ENCODE measurements at regions not wholly inside any gene's neighbourhood (a gene's known extent, or its start where the extent isn't known, plus 50 kb on each side); places are given as distances from the start of the nearest gene placed in this dataset.

GRCh38 chr5:158537366-158537765 lies 562.4 kb downstream of the EBF1 start:
- Mint-ChIP-seq H3K4me1 (peaks cover 31% of the 10 kb centered on the region), H3K9me3 (no peaks in the 10 kb centered on the region), H3K27me3 (ENCODE audit: low read depth) (no peaks in the 10 kb centered on the region), H3K36me3 (no peaks in the 10 kb centered on the region), H3K27ac (no peak overlapping the region), H3K4me3 (no peak overlapping the region)
- ChIA-PET POLR2A (no interaction called here), CTCF (interaction anchor here (0.7 kb wide), 1 partner anchor 32 kb away, joined by 3 read pairs; no protein-coding TSS in a partner anchor)
- DNase-seq (ENCODE audit: low spot score), result peak; percentile 11
- TF ChIP-seq OVOL2 (CRISPR knock-in tag; IDR thresholded peaks at IDR 0.05; ENCODE audit: borderline replicate concordance) (no peak), ZNF423 (CRISPR knock-in tag; IDR thresholded peaks at IDR 0.05) (peak; percentile 20; the same call in 1 of the 2 replicates)
- peak; percentile 54 for ATAC-seq

- peak; percentile 15 for DNase-seq (ENCODE audit: low spot score)
- no peaks in the 10 kb centered on the region for H3K9me3 Mint-ChIP-seq
- ATAC-seq, result peak; percentile 55
- H3K27ac Mint-ChIP-seq, result no peak overlapping the region
- no peak overlapping the region for H3K4me3 Mint-ChIP-seq
- POLR2A ChIA-PET, result no interaction called here
- H3K27me3 Mint-ChIP-seq (ENCODE audit: low read depth), result no peaks in the 10 kb centered on the region
- TF ChIP-seq ATF6 (CRISPR knock-in tag; IDR thresholded peaks at IDR 0.05) (no peak), MXD4 (CRISPR knock-in tag; IDR thresholded peaks at IDR 0.05; ENCODE audit: borderline replicate concordance) (no peak), ZNF121 (CRISPR knock-in tag; IDR thresholded peaks at IDR 0.05) (no peak), JAZF1 (CRISPR knock-in tag; IDR thresholded peaks at IDR 0.05) (no peak), SMAD4 (CRISPR knock-in tag; IDR thresholded peaks at IDR 0.05) (no peak), HMGA2 (CRISPR knock-in tag; IDR thresholded peaks at IDR 0.05) (no peak), NFATC4 (CRISPR knock-in tag; IDR thresholded peaks at IDR 0.05) (no peak), IRF1 (CRISPR knock-in tag; IDR thresholded peaks at IDR 0.05) (no peak), ESRRA (CRISPR knock-in tag; IDR thresholded peaks at IDR 0.05; ENCODE audit: borderline replicate concordance) (no peak), KAT7 (CRISPR knock-in tag; IDR thresholded peaks at IDR 0.05; ENCODE audit: borderline replicate concordance) (no peak), GABPB1 (CRISPR knock-in tag; IDR thresholded peaks at IDR 0.05) (no peak), ZNF138 (CRISPR knock-in tag; conservative IDR thresholded peaks at IDR 0.05) (no peak; the same call in 1 of the 2 replicates), ZNF416 (CRISPR knock-in tag; IDR thresholded peaks at IDR 0.05) (no peak), NR3C1 (CRISPR knock-in tag; conservative IDR thresholded peaks at IDR 0.05; ENCODE audit: low read depth) (no peak), TEAD1 (CRISPR knock-in tag; IDR thresholded peaks at IDR 0.05) (no peak), GTF2I (CRISPR knock-in tag; conservative IDR thresholded peaks at IDR 0.05) (no peak)
- TF ChIP-seq, protein P1, sequence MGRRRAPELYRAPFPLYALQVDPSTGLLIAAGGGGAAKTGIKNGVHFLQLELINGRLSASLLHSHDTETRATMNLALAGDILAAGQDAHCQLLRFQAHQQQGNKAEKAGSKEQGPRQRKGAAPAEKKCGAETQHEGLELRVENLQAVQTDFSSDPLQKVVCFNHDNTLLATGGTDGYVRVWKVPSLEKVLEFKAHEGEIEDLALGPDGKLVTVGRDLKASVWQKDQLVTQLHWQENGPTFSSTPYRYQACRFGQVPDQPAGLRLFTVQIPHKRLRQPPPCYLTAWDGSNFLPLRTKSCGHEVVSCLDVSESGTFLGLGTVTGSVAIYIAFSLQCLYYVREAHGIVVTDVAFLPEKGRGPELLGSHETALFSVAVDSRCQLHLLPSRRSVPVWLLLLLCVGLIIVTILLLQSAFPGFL (CRISPR knock-in tag; IDR thresholded peaks at IDR 0.05; ENCODE audit: borderline replicate concordance), result no peak
- TF ChIP-seq, protein P2, sequence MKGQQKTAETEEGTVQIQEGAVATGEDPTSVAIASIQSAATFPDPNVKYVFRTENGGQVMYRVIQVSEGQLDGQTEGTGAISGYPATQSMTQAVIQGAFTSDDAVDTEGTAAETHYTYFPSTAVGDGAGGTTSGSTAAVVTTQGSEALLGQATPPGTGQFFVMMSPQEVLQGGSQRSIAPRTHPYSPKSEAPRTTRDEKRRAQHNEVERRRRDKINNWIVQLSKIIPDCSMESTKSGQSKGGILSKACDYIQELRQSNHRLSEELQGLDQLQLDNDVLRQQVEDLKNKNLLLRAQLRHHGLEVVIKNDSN (CRISPR knock-in tag; IDR thresholded peaks at IDR 0.05), result no peak
- TF ChIP-seq, protein P3, sequence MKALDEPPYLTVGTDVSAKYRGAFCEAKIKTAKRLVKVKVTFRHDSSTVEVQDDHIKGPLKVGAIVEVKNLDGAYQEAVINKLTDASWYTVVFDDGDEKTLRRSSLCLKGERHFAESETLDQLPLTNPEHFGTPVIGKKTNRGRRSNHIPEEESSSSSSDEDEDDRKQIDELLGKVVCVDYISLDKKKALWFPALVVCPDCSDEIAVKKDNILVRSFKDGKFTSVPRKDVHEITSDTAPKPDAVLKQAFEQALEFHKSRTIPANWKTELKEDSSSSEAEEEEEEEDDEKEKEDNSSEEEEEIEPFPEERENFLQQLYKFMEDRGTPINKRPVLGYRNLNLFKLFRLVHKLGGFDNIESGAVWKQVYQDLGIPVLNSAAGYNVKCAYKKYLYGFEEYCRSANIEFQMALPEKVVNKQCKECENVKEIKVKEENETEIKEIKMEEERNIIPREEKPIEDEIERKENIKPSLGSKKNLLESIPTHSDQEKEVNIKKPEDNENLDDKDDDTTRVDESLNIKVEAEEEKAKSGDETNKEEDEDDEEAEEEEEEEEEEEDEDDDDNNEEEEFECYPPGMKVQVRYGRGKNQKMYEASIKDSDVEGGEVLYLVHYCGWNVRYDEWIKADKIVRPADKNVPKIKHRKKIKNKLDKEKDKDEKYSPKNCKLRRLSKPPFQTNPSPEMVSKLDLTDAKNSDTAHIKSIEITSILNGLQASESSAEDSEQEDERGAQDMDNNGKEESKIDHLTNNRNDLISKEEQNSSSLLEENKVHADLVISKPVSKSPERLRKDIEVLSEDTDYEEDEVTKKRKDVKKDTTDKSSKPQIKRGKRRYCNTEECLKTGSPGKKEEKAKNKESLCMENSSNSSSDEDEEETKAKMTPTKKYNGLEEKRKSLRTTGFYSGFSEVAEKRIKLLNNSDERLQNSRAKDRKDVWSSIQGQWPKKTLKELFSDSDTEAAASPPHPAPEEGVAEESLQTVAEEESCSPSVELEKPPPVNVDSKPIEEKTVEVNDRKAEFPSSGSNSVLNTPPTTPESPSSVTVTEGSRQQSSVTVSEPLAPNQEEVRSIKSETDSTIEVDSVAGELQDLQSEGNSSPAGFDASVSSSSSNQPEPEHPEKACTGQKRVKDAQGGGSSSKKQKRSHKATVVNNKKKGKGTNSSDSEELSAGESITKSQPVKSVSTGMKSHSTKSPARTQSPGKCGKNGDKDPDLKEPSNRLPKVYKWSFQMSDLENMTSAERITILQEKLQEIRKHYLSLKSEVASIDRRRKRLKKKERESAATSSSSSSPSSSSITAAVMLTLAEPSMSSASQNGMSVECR (CRISPR knock-in tag; IDR thresholded peaks at IDR 0.05; ENCODE audit: borderline replicate concordance), result no peak
- TF ChIP-seq, protein P4, sequence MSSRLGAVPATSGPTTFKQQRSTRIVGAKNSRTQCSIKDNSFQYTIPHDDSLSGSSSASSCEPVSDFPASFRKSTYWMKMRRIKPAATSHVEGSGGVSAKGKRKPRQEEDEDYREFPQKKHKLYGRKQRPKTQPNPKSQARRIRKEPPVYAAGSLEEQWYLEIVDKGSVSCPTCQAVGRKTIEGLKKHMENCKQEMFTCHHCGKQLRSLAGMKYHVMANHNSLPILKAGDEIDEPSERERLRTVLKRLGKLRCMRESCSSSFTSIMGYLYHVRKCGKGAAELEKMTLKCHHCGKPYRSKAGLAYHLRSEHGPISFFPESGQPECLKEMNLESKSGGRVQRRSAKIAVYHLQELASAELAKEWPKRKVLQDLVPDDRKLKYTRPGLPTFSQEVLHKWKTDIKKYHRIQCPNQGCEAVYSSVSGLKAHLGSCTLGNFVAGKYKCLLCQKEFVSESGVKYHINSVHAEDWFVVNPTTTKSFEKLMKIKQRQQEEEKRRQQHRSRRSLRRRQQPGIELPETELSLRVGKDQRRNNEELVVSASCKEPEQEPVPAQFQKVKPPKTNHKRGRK (CRISPR knock-in tag; IDR thresholded peaks at IDR 0.05; ENCODE audit: borderline replicate concordance), result no peak
- CTCF ChIA-PET, result no interaction called here
- H3K36me3 Mint-ChIP-seq, result no peaks in the 10 kb centered on the region
- H3K4me1 Mint-ChIP-seq, result peaks cover 42% of the 10 kb centered on the region
These were observed 565.5 kb downstream of the EBF1 start for GRCh38 chr5:158534203-158534602.

Data from WTC11 (cell line).